OCI-LY7 (cell line): ENCODE measurements at regions not wholly inside any gene's neighbourhood (a gene's known extent, or its start where the extent isn't known, plus 50 kb on each side); places are given as distances from the start of the nearest gene placed in this dataset.

Experiments
- BruUV-seq: library from RNA; stranded (reverse); fragments of 400-500 nt; replicated peaks from 2 replicates; lab custom pipeline; 2021; lab: Mats Ljungman, UMichigan
- CTCF ChIA-PET: fragments of 300-600 bp; sonication (Branson Sonifier 250); formaldehyde crosslinking; loops from one replicate; lab custom pipeline; 2022; ENCODE audit warnings: antibody characterized with exemption; ENCODE audit not compliant: unreplicated experiment; lab: Charles Lee
- POLR2A ChIA-PET: fragments of 300-600 bp; sonication (Branson Sonifier 250); formaldehyde crosslinking; loops from one replicate; lab custom pipeline; 2022; ENCODE audit warnings: antibody characterized with exemption; lab: Charles Lee
- DNase-seq: peaks from one replicate; pipeline ENCODE4 v3.0.0-alpha.2; 2015; ENCODE audit warnings: low spot score
- H2AFZ ChIP-seq: fragments of 200-600 bp; sonication (generic), shearing (Covaris generic); 2 replicates; pipeline ENCODE4 v1.6.1; 2014; ENCODE audit warnings: mild to moderate bottlenecking, antibody characterized with exemption, low read length, moderate library complexity
- H3K27ac ChIP-seq: fragments of 200-600 bp; sonication (generic); 2 replicates; pipeline ENCODE4 v1.5.1; 2014; ENCODE audit warnings: mixed run types, low read depth, mild to moderate bottlenecking, moderate library complexity, low read length, inconsistent platforms; ENCODE audit not compliant: poor library complexity, severe bottlenecking
- H3K36me3 ChIP-seq: fragments of 200-600 bp; sonication (generic); 2 replicates; pipeline ENCODE4 v1.6.1; 2014; ENCODE audit warnings: mild to moderate bottlenecking, antibody characterized with exemption, low read length, moderate library complexity, mixed read lengths; ENCODE audit not compliant: insufficient read depth
- H3K4me1 ChIP-seq: fragments of 200-600 bp; sonication (generic); 2 replicates; pipeline ENCODE4 v1.5.1; 2014; ENCODE audit warnings: mild to moderate bottlenecking, low read length; ENCODE audit not compliant: insufficient read depth, poor library complexity, severe bottlenecking
- H3K4me2 ChIP-seq: fragments of 200-600 bp; sonication (generic); 2 replicates; pipeline ENCODE4 v1.6.1; 2014; ENCODE audit warnings: mild to moderate bottlenecking, low read length
- H3K4me3 ChIP-seq: fragments of 200-600 bp; sonication (generic); 2 replicates; pipeline ENCODE4 v1.5.1; 2014; ENCODE audit warnings: mild to moderate bottlenecking, low read depth, low read length; ENCODE audit not compliant: poor library complexity, severe bottlenecking
- H3K79me2 ChIP-seq: fragments of 200-600 bp; sonication (generic); 2 replicates; pipeline ENCODE4 v1.6.1; 2016; ENCODE audit warnings: low read depth, mild to moderate bottlenecking, low read length, moderate library complexity, mixed read lengths; ENCODE audit not compliant: insufficient read depth
- H3K9me2 ChIP-seq: fragments of 200-600 bp; sonication (generic); 2 replicates; pipeline ENCODE4 v1.6.1; 2016; ENCODE audit warnings: mild to moderate bottlenecking, low read length, mixed read lengths; ENCODE audit not compliant: insufficient read depth
- H3K9me3 ChIP-seq: fragments of 200-600 bp; sonication (generic); 2 replicates; pipeline ENCODE4 v1.6.1; 2014; ENCODE audit warnings: mild to moderate bottlenecking, mixed run types, low read length, mixed read lengths
- H4K20me1 ChIP-seq: fragments of 200-600 bp; sonication (generic); 2 replicates; pipeline ENCODE4 v1.6.1; 2014; ENCODE audit warnings: mild to moderate bottlenecking, antibody characterized with exemption, low read length, moderate library complexity, mixed read lengths; ENCODE audit not compliant: insufficient read depth
- CTCF ChIP-seq: fragments of 200-600 bp; sonication (generic); conservative IDR thresholded peaks from 2 replicates; pipeline ENCODE4 v1.5.1; 2014; ENCODE audit warnings: mild to moderate bottlenecking, antibody characterized with exemption, low read length, moderate library complexity, mixed read lengths
- EZH2phosphoT487 ChIP-seq: fragments of 200-600 bp; sonication (generic); IDR thresholded peaks from 2 replicates; pipeline ENCODE4 v1.6.1; 2018; ENCODE audit warnings: low read depth, borderline replicate concordance, mild to moderate bottlenecking, mixed run types, antibody characterized with exemption, low read length, moderate library complexity, mixed read lengths
- intact Hi-C: fragments of 100-400 bp; cut with micrococcal nuclease; formaldehyde crosslinking; loops from one replicate; pipeline ENCODE4 v1.10.0; 2022; ENCODE audit not compliant: unreplicated experiment

DNA sequence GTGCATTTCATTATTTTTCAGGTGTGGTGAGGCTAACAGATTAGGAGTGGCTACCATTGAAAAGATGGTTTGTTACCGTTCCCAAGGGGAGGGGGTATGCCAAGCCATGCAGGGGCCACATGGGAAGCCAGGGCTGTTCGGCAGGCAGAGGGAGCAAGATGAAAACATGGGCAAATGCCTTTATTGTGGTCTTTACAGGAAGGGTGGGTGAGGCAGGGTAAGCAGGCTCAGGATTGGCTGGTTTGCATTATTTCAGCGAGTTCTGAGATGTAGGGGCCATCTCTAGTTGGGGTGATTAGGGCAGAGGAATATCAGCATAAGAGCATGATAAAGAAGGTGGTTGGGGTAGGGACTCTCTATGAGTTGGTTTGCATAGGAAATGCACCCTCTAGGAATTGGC is 117.6 kb downstream of the CCT6B start:
- H3K36me3 ChIP-seq: no peaks in the 10 kb centered on the region
- H2AFZ ChIP-seq: no peak overlapping the region
- no TSS peak for BruUV-seq
- DNase-seq: no peak
- ChIA-PET CTCF (interaction anchor here (0.6 kb wide), 2 partner anchors 111 to 229 kb away, joined by 4 to 8 read pairs; no protein-coding TSS in a partner anchor), POLR2A (no interaction called here)
- no peak overlapping the region for H3K4me3 ChIP-seq
- TF ChIP-seq EZH2phosphoT487 (no peak), CTCF (no peak)
- H3K79me2 ChIP-seq: no peaks in the 10 kb centered on the region
- peak overlapping the region; percentile 11; the same call in 1 of the 2 replicates for H3K4me2 ChIP-seq
- H3K4me1 ChIP-seq: peaks cover 51% of the 10 kb centered on the region
- H4K20me1 ChIP-seq: no peaks in the 10 kb centered on the region
- H3K9me2 ChIP-seq: no peaks in the 10 kb centered on the region
- H3K27ac ChIP-seq: no peak overlapping the region
- no peaks in the 10 kb centered on the region for H3K9me3 ChIP-seq
- intact Hi-C loops: loop anchor here (5.0 kb wide), 1 partner anchor 139 kb away; the partner anchor contains the start of gene LIG3

GRCh38 chr17:34842235-34842634 is 119.0 kb downstream of the CCT6B start:
- H3K4me2 ChIP-seq: no peak overlapping the region
- H3K9me2 ChIP-seq: no peaks in the 10 kb centered on the region
- H3K4me1 ChIP-seq: peaks cover 51% of the 10 kb centered on the region
- DNase-seq: no peak
- TF ChIP-seq EZH2phosphoT487 (no peak), CTCF (no peak)
- ChIA-PET CTCF (no interaction called here), POLR2A (no interaction called here)
- H3K9me3 ChIP-seq: no peaks in the 10 kb centered on the region
- H3K79me2 ChIP-seq: no peaks in the 10 kb centered on the region
- H3K4me3 ChIP-seq: no peak overlapping the region
- H4K20me1 ChIP-seq: no peaks in the 10 kb centered on the region
- H3K36me3 ChIP-seq: no peaks in the 10 kb centered on the region
- BruUV-seq: no TSS peak
- peak overlapping the region; percentile 75; the same call in 1 of the 2 replicates for H2AFZ ChIP-seq
- intact Hi-C loops: loop anchor here (5.0 kb wide), 1 partner anchor 140 kb away; the partner anchor contains the start of gene LIG3
- H3K27ac ChIP-seq: no peak overlapping the region

- Histone ChIP-seq H3K79me2 (no peaks in the 10 kb centered on the region), H3K4me2 (peak overlapping the region; percentile 69), H3K4me3 (peak overlapping the region; percentile 39), H3K9me3 (no peaks in the 10 kb centered on the region), H2AFZ (peak overlapping the region; percentile 75; the same call in 1 of the 2 replicates), H3K27ac (peak overlapping the region; percentile 84), H3K36me3 (no peaks in the 10 kb centered on the region), H3K4me1 (peaks cover 58% of the 10 kb centered on the region), H4K20me1 (no peaks in the 10 kb centered on the region), H3K9me2 (no peaks in the 10 kb centered on the region)
- intact Hi-C loops: loop anchor here (5.0 kb wide), 1 partner anchor 141 kb away; the partner anchor contains the start of gene LIG3
- CTCF ChIA-PET: no interaction called here
- TF ChIP-seq EZH2phosphoT487 (no peak), CTCF (peak; percentile 59)
- peak; percentile 36 for DNase-seq
- POLR2A ChIA-PET: no interaction called here
- BruUV-seq: no TSS peak
Observed at GRCh38 chr17:34841467-34841866, 119.8 kb downstream of the CCT6B start.
